NOMO-1 (cell line): ENCODE measurements at regions not wholly inside any gene's neighbourhood (a gene's known extent, or its start where the extent isn't known, plus 50 kb on each side); places are given as distances from the start of the nearest gene placed in this dataset.

Source experiments
- DNase-seq, 2 experiments: peaks; one replicate each; lab custom pipeline; 2025; ENCODE audit not compliant: unreplicated experiment in 2 of 2; lab: John Stamatoyannopoulos, UW

GRCh38 chr15:61308437-61308836, 79.3 kb upstream of the RORA start:
- no peak for DNase-seq

DNA sequence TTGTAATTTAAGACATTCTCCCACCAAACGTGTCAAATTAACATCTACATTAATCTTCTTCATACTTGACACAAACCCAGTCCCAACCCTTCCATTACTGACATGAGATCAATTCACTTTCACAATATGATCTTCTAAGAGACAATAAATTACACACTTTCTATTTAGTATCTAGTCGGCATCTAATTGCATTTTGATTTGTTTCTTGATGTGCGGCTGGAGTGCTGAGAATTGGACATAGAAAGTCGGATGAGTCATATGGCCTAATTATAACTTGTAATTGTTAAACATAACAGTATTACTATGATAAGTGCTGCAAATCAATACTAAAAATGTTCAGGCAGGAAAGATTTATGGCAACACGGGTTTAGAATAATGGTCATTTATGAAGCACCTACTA, 78.4 kb upstream of the RORA start:
- no peak for DNase-seq

- no peak for DNase-seq
Observed at GRCh38 chr15:61301701-61302100, 72.6 kb upstream of the RORA start.

- DNase-seq: no peak
Observed at GRCh38 chr15:61299075-61299763, 70.1 kb upstream of the RORA start.

DNA sequence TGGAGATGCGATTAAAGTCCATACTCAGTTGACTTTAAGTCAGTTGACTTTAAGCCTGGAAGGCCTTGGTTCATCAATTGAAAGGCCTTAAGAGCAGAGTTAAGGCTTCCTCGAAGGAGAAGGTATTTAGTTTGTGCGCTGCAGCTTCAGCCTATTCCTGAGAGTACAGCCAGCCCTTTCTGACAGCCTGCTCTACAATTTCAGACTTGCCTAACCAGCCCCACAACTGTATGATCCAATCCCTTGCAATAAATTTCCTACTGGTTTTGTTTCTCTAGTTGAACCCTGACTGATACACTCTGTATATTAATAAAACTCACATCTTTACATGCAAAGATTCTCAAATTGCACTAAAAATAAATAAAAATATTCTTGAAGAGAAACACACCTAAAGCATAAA, 66.1 kb upstream of the RORA start:
- no peak for DNase-seq

DNA sequence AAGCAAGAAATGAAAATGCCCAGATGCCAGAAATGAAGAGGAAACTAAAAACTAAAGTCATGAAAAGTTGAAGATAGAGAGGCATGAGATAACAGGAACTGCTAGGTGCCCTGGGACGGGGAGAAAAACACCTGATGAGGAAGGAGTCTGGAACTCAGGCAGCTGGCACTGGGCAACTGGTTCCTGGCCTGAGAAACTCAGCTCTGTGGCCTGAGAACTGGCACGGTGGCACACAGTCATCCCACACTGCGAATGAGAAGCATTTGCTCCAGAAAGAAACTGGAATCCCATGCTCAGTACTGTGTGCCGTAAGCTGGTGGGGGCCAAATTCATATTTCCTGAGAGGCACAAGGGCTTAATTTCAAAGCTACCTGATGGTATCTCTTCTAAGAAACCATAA, 53.6 kb upstream of the RORA start:
- DNase-seq: no peak

GRCh38 chr15:61281328-61281727, 52.2 kb upstream of the RORA start:
- DNase-seq: no peak
